GM12874 (cell line): ENCODE measurements at regions not wholly inside any gene's neighbourhood (a gene's known extent, or its start where the extent isn't known, plus 50 kb on each side); places are given as distances from the start of the nearest gene placed in this dataset.

Experiments used
- CTCF ChIP-seq: IDR thresholded peaks from 2 replicates; pipeline ENCODE4 v1.5.1; 2011; ENCODE audit warnings: low read depth, mild to moderate bottlenecking, control low read depth, low read length, moderate library complexity; ENCODE audit not compliant: insufficient read depth

GRCh38 chr5:34188001-34188822 lies 145.2 kb upstream of the C1QTNF3 start:
- peak; percentile 65 for TF ChIP-seq CTCF

GRCh38 chr5:34409373-34409772 lies 246.8 kb upstream of the RAI14 start:
- no peak for TF ChIP-seq CTCF

- TF ChIP-seq CTCF: no peak
Observed at GRCh38 chr5:34410411-34411139, 245.6 kb upstream of the RAI14 start.

GRCh38 chr5:34411470-34412346 lies 244.4 kb upstream of the RAI14 start:
- no peak for TF ChIP-seq CTCF

- TF ChIP-seq CTCF: no peak
Observed at GRCh38 chr5:34412736-34413135, 243.4 kb upstream of the RAI14 start.

- TF ChIP-seq CTCF: no peak
Observed at GRCh38 chr5:34415559-34416198, 240.4 kb upstream of the RAI14 start.
